Endothelial cell of umbilical vein (primary cell): ENCODE measurements at regions not wholly inside any gene's neighbourhood (a gene's known extent, or its start where the extent isn't known, plus 50 kb on each side); places are given as distances from the start of the nearest gene placed in this dataset.

Experiments
- BruUV-seq: library from RNA; stranded (reverse); fragments of 400-500 nt; replicated peaks from 2 replicates; lab custom pipeline; 2021; lab: Mats Ljungman, UMichigan
- CTCF ChIA-PET: fragments of 300-600, 350-600 bp; sonication (Branson Sonifier 250); formaldehyde crosslinking; loops from one replicate; lab custom pipeline; 2021; ENCODE audit warnings: antibody characterized with exemption, inconsistent platforms; lab: Charles Lee
- POLR2A ChIA-PET: fragments of 300-600, 350-600 bp; sonication (Branson Sonifier 250); formaldehyde crosslinking; loops from one replicate; lab custom pipeline; 2021; ENCODE audit warnings: antibody characterized with exemption, inconsistent platforms; lab: Charles Lee
- DNase-seq: peaks from one replicate; pipeline ENCODE4 v3.0.0-alpha.2; 2011; ENCODE audit warnings: low read depth, low spot score
- FAIRE-seq: peaks from 2 replicates; lab custom pipeline; 2011; peaks lifted over from hg19 to GRCh38; lab: Jason Lieb, UNC
- H2AFZ ChIP-seq: 2 replicates; pipeline ENCODE4 v1.6.0; 2012; ENCODE audit warnings: low read depth, low read length, control low read depth, inconsistent platforms
- H3K27ac ChIP-seq: 2 replicates; pipeline ENCODE4 v1.5.1; 2011; ENCODE audit warnings: low read depth, mild to moderate bottlenecking, control low read depth, low read length, moderate library complexity; ENCODE audit not compliant: insufficient read depth
- H3K27me3 ChIP-seq, 2 experiments: 2 replicates each; pipeline versions ENCODE4 v1.6.0 to v1.6.1; 2011; ENCODE audit warnings: low read length in 2 of 2, mixed read lengths in 1 of 2; ENCODE audit not compliant: control insufficient read depth in 2 of 2, insufficient read depth in 2 of 2
- H3K36me3 ChIP-seq, 2 experiments: 2 replicates in 1 of 2; 3 replicates in 1 of 2; pipeline ENCODE4 v1.5.1; 2011; ENCODE audit warnings: low read length in 2 of 2, mild to moderate bottlenecking in 1 of 2, moderate library complexity in 1 of 2; ENCODE audit not compliant: control insufficient read depth in 2 of 2, insufficient read depth in 2 of 2; ENCODE audit errors: extremely low read depth in 1 of 2
- H3K4me1 ChIP-seq: 3 replicates; pipeline ENCODE4 v1.5.1; 2011; ENCODE audit warnings: mild to moderate bottlenecking, low read length; ENCODE audit not compliant: control insufficient read depth, insufficient read depth; ENCODE audit errors: extremely low read depth
- H3K4me2 ChIP-seq: 2 replicates; pipeline ENCODE4 v1.6.1; 2011; ENCODE audit warnings: low read length, control low read depth, mixed read lengths; ENCODE audit not compliant: insufficient read depth
- H3K4me3 ChIP-seq, 3 experiments: fragments of 200-600 bp in 1 of 3; sonication (generic), shearing (Covaris generic) in 1 of 3; replicated peaks in 1 of 3; 2 replicates each; pipeline ENCODE4 v1.5.1; 2011 to 2016; ENCODE audit warnings: control low read depth in 3 of 3, low read length in 3 of 3, mild to moderate bottlenecking in 2 of 3, inconsistent platforms in 1 of 3, low read depth in 1 of 3, moderate library complexity in 1 of 3; ENCODE audit not compliant: insufficient read depth in 1 of 3
- H3K79me2 ChIP-seq: 2 replicates; pipeline ENCODE4 v1.6.0; 2012; ENCODE audit warnings: low read length, inconsistent platforms; ENCODE audit not compliant: control insufficient read depth, insufficient read depth
- H3K9ac ChIP-seq: replicated peaks from 2 replicates; pipeline ENCODE3; 2011; ENCODE audit warnings: low read length, control low read depth; ENCODE audit not compliant: insufficient read depth; ENCODE audit errors: extremely low read depth
- H3K9me1 ChIP-seq: replicated peaks from 3 replicates; pipeline ENCODE4 v1.6.0; 2011; ENCODE audit warnings: mild to moderate bottlenecking, low read length; ENCODE audit not compliant: control insufficient read depth, insufficient read depth; ENCODE audit errors: extremely low read depth
- H3K9me3 ChIP-seq: replicated peaks from 2 replicates; pipeline ENCODE4 v1.5.1; 2012; ENCODE audit warnings: low read length, inconsistent platforms; ENCODE audit not compliant: control insufficient read depth, insufficient read depth
- H4K20me1 ChIP-seq: replicated peaks from 2 replicates; pipeline ENCODE3; 2011; ENCODE audit warnings: mild to moderate bottlenecking, low read length; ENCODE audit not compliant: control insufficient read depth, insufficient read depth; ENCODE audit errors: extremely low read depth
- EZH2 ChIP-seq: IDR thresholded peaks from 2 replicates; pipeline ENCODE4 v1.6.1; 2012; ENCODE audit warnings: borderline replicate concordance, low read depth, mild to moderate bottlenecking, moderate library complexity, low read length, inconsistent platforms; ENCODE audit not compliant: severe bottlenecking
- FOS ChIP-seq: IDR thresholded peaks from 2 replicates; pipeline ENCODE4 v1.6.1; 2011; ENCODE audit warnings: mild to moderate bottlenecking, low read length, moderate library complexity, borderline replicate concordance; ENCODE audit not compliant: insufficient read depth
- GATA2 ChIP-seq: IDR thresholded peaks from 2 replicates; pipeline ENCODE4 v1.7.0; 2011; ENCODE audit warnings: low read depth, mild to moderate bottlenecking, moderate library complexity, mixed read lengths, low read length; ENCODE audit not compliant: insufficient read length, insufficient read depth
- MAX ChIP-seq: IDR thresholded peaks from 2 replicates; pipeline ENCODE4 v1.6.1; 2011; ENCODE audit not compliant: insufficient read depth, insufficient read length
- MYC ChIP-seq: IDR thresholded peaks from one replicate; pipeline ENCODE4 v1.6.1; 2011; ENCODE audit warnings: mild to moderate bottlenecking, low read depth, low read length
- POLR2A ChIP-seq: IDR thresholded peaks from 2 replicates; pipeline ENCODE4 v1.6.1; 2012; ENCODE audit warnings: low read depth, mild to moderate bottlenecking, control low read depth, low read length
- POLR2AphosphoS5 ChIP-seq: IDR thresholded peaks from 2 replicates; pipeline ENCODE4 v1.6.1; 2012; ENCODE audit warnings: low read depth, mild to moderate bottlenecking, control low read depth, low read length, moderate library complexity; ENCODE audit not compliant: insufficient read depth
- dilution Hi-C: fragments of 300-500 bp; cut with MboI; formaldehyde crosslinking; loops from one replicate; pipeline ENCODE4 v1.15.0; 2019; ENCODE audit warnings: low sequenced_read_pairs; ENCODE audit not compliant: extremely low pct_ligation_motif_present
- intact Hi-C: fragments of 100-400 bp; cut with micrococcal nuclease; formaldehyde crosslinking; loops from one replicate; pipeline ENCODE4 v1.10.0; 2022
- TF ChIP-seq, protein P1 (sequence below), 2 donors: IDR thresholded peaks; 1 replicate in 1 of 2; 2 replicates in 1 of 2; pipeline ENCODE4 v1.5.1; 2011; ENCODE audit warnings: low read length in 2 of 2, mild to moderate bottlenecking in 2 of 2, moderate library complexity in 2 of 2, control low read depth in 1 of 2, inconsistent platforms in 1 of 2, low read depth in 1 of 2; ENCODE audit not compliant: insufficient read depth in 1 of 2; ENCODE audit errors: extremely low read depth in 1 of 2

GRCh38 chr18:56545464-56545863, 92.9 kb downstream of the TXNL1 start:
- CTCF ChIA-PET, result interaction anchor here (1.3 kb wide), 1 partner anchor 45 kb away, joined by 3 read pairs; no protein-coding TSS in a partner anchor

More at GRCh38 chr18:56545464-56545863, 92.9 kb downstream of the TXNL1 start:
- Histone ChIP-seq H3K4me1 (no peaks in the 10 kb centered on the region), H3K4me2 (no peak overlapping the region), H3K9me1 (no peaks in the 10 kb centered on the region), H2AFZ (no peak overlapping the region), H3K4me3 (no peak overlapping the region), H3K27me3 (no peaks in the 10 kb centered on the region), H4K20me1 (no peaks in the 10 kb centered on the region), H3K27ac (no peak overlapping the region), H3K9me3 (no peaks in the 10 kb centered on the region), H3K36me3 (no peaks in the 10 kb centered on the region), H3K9ac (no peak overlapping the region), H3K79me2 (no peaks in the 10 kb centered on the region)
- BruUV-seq, result no TSS peak
- intact Hi-C loops (no loop called here), dilution Hi-C loops (no loop called here)
- TF ChIP-seq, protein P1, sequence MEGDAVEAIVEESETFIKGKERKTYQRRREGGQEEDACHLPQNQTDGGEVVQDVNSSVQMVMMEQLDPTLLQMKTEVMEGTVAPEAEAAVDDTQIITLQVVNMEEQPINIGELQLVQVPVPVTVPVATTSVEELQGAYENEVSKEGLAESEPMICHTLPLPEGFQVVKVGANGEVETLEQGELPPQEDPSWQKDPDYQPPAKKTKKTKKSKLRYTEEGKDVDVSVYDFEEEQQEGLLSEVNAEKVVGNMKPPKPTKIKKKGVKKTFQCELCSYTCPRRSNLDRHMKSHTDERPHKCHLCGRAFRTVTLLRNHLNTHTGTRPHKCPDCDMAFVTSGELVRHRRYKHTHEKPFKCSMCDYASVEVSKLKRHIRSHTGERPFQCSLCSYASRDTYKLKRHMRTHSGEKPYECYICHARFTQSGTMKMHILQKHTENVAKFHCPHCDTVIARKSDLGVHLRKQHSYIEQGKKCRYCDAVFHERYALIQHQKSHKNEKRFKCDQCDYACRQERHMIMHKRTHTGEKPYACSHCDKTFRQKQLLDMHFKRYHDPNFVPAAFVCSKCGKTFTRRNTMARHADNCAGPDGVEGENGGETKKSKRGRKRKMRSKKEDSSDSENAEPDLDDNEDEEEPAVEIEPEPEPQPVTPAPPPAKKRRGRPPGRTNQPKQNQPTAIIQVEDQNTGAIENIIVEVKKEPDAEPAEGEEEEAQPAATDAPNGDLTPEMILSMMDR (IDR thresholded peaks at IDR 0.05; ENCODE audit: extremely low read depth in 1 of 2, insufficient read depth in 1 of 2, low read depth in 1 of 2, low read length in 2 of 2), result no peak
- TF ChIP-seq GATA2 (no peak), MAX (no peak), POLR2AphosphoS5 (no peak), FOS (no peak), MYC (no peak), POLR2A (no peak), EZH2 (no peak)
- POLR2A ChIA-PET, result no interaction called here
- FAIRE-seq, result no peak
- DNase-seq, result no peak
